ENCODE measurements at regions not wholly inside any gene's neighbourhood (a gene's known extent, or its start where the extent isn't known, plus 50 kb on each side); places are given as distances from the start of the nearest gene placed in this dataset.

GRCh38 chr13:44156294-44156658 is 217.3 kb upstream of the SERP2 start:
- TF ChIP-seq CTCF (conservative IDR thresholded peaks at IDR 0.05; ENCODE audit: low read length) (no peak), EZH2phosphoT487 (IDR thresholded peaks at IDR 0.05; ENCODE audit: borderline replicate concordance) (no peak)
